ENCODE measurements at regions not wholly inside any gene's neighbourhood (a gene's known extent, or its start where the extent isn't known, plus 50 kb on each side); places are given as distances from the start of the nearest gene placed in this dataset.

GRCh38 chr7:81235997-81236396 is 317.1 kb upstream of the SEMA3C start:
- Histone ChIP-seq H3K4me2 (ENCODE audit: extremely low read depth, insufficient read depth, low read length) (no peak overlapping the region), H2AFZ (ENCODE audit: low read length) (no peak overlapping the region), H3K36me3 (ENCODE audit: control insufficient read depth, insufficient read depth, low read length) (no peaks in the 10 kb centered on the region), H3K9me3 (ENCODE audit: control insufficient read depth, insufficient read depth, low read depth, low read length) (no peaks in the 10 kb centered on the region), H3K27me3 (ENCODE audit: control insufficient read depth, insufficient read depth, low read length) (no peaks in the 10 kb centered on the region), H3K27ac (ENCODE audit: insufficient read depth, low read length) (no peak overlapping the region), H3K79me2 (ENCODE audit: control insufficient read depth, insufficient read depth, low read length) (no peaks in the 10 kb centered on the region), H3K4me3 (replicated peaks in 1 of 4; ENCODE audit: control extremely low read depth in 1 of 4, insufficient read depth in 1 of 4, low read depth in 3 of 4, low read length in 4 of 4) (no peak overlapping the region), H4K20me1 (ENCODE audit: control insufficient read depth, extremely low read depth, insufficient read depth, low read length) (no peaks in the 10 kb centered on the region), H3K9ac (ENCODE audit: insufficient read depth, low read length) (no peak overlapping the region), H3K4me1 (ENCODE audit: control insufficient read depth, extremely low read depth, insufficient read depth, low read length) (no peaks in the 10 kb centered on the region)
- no peak for TF ChIP-seq EZH2 (IDR thresholded peaks at IDR 0.05; ENCODE audit: low read length, missing control alignments)
- TF ChIP-seq CTCF (conservative IDR thresholded peaks at IDR 0.05 in 1 of 2, IDR thresholded peaks at IDR 0.05 in 1 of 2; ENCODE audit: low read depth in 1 of 2, low read length in 2 of 2), result no peak
- no peak for DNase-seq (ENCODE audit: low read depth in 2 of 2)

- Histone ChIP-seq H3K79me2 (ENCODE audit: control insufficient read depth, insufficient read depth, low read length) (no peaks in the 10 kb centered on the region), H3K27ac (ENCODE audit: insufficient read depth, low read length) (no peak overlapping the region), H3K36me3 (ENCODE audit: control insufficient read depth, insufficient read depth, low read length) (no peaks in the 10 kb centered on the region), H3K4me2 (ENCODE audit: extremely low read depth, insufficient read depth, low read length) (no peak overlapping the region), H3K9me3 (ENCODE audit: control insufficient read depth, insufficient read depth, low read depth, low read length) (no peaks in the 10 kb centered on the region), H2AFZ (ENCODE audit: low read length) (no peak overlapping the region), H3K9ac (ENCODE audit: insufficient read depth, low read length) (no peak overlapping the region), H3K4me1 (ENCODE audit: control insufficient read depth, extremely low read depth, insufficient read depth, low read length) (no peaks in the 10 kb centered on the region), H3K27me3 (ENCODE audit: control insufficient read depth, insufficient read depth, low read length) (no peaks in the 10 kb centered on the region), H3K4me3 (replicated peaks in 1 of 4; ENCODE audit: control extremely low read depth in 1 of 4, insufficient read depth in 1 of 4, low read depth in 3 of 4, low read length in 4 of 4) (no peak overlapping the region), H4K20me1 (ENCODE audit: control insufficient read depth, extremely low read depth, insufficient read depth, low read length) (no peaks in the 10 kb centered on the region)
- TF ChIP-seq CTCF (conservative IDR thresholded peaks at IDR 0.05 in 1 of 2, IDR thresholded peaks at IDR 0.05 in 1 of 2; ENCODE audit: low read depth in 1 of 2, low read length in 2 of 2) (no peak), EZH2 (IDR thresholded peaks at IDR 0.05; ENCODE audit: low read length, missing control alignments) (no peak)
- DNase-seq (ENCODE audit: low read depth in 2 of 2), result peak; percentile 7 to 51
Measured at GRCh38 chr7:81234896-81235295, 316.0 kb upstream of the SEMA3C start.

GRCh38 chr7:81233208-81233940 is 314.5 kb upstream of the SEMA3C start:
- no peak for DNase-seq (ENCODE audit: low read depth in 2 of 2)
- H3K4me1 ChIP-seq (ENCODE audit: control insufficient read depth, extremely low read depth, insufficient read depth, low read length), result no peaks in the 10 kb centered on the region
- H3K27me3 ChIP-seq (ENCODE audit: control insufficient read depth, insufficient read depth, low read length), result no peaks in the 10 kb centered on the region
- H3K36me3 ChIP-seq (ENCODE audit: control insufficient read depth, insufficient read depth, low read length), result no peaks in the 10 kb centered on the region
- TF ChIP-seq EZH2 (IDR thresholded peaks at IDR 0.05; ENCODE audit: low read length, missing control alignments), result no peak
- TF ChIP-seq CTCF (conservative IDR thresholded peaks at IDR 0.05 in 1 of 2, IDR thresholded peaks at IDR 0.05 in 1 of 2; ENCODE audit: low read depth in 1 of 2, low read length in 2 of 2), result no peak
- H3K4me2 ChIP-seq (ENCODE audit: extremely low read depth, insufficient read depth, low read length), result no peak overlapping the region
- H4K20me1 ChIP-seq (ENCODE audit: control insufficient read depth, extremely low read depth, insufficient read depth, low read length), result no peaks in the 10 kb centered on the region
- no peak overlapping the region for H2AFZ ChIP-seq (ENCODE audit: low read length)
- no peaks in the 10 kb centered on the region for H3K79me2 ChIP-seq (ENCODE audit: control insufficient read depth, insufficient read depth, low read length)
- no peaks in the 10 kb centered on the region for H3K9me3 ChIP-seq (ENCODE audit: control insufficient read depth, insufficient read depth, low read depth, low read length)
- H3K9ac ChIP-seq (ENCODE audit: insufficient read depth, low read length), result no peak overlapping the region
- no peak overlapping the region for H3K4me3 ChIP-seq (replicated peaks in 1 of 4; ENCODE audit: control extremely low read depth in 1 of 4, insufficient read depth in 1 of 4, low read depth in 3 of 4, low read length in 4 of 4)
- H3K27ac ChIP-seq (ENCODE audit: insufficient read depth, low read length), result no peak overlapping the region

Data from fibroblast of lung (primary cell).